GM12865 (cell line): ENCODE measurements at regions not wholly inside any gene's neighbourhood (a gene's known extent, or its start where the extent isn't known, plus 50 kb on each side); places are given as distances from the start of the nearest gene placed in this dataset.
"Not testable (repeated sequence)": the region's sequence is repeated elsewhere in the genome, so short reads cannot be mapped to it uniquely, and the experiment has no call there.

Experiments used
- DNase-seq: peaks from one replicate; pipeline ENCODE4 v3.0.0; 2010; ENCODE audit warnings: low read depth
- H3K4me3 ChIP-seq: 2 replicates; pipeline ENCODE4 v1.5.1; 2011; ENCODE audit warnings: mild to moderate bottlenecking, low read depth, low read length, control low read depth
- CTCF ChIP-seq: IDR thresholded peaks from 2 replicates; pipeline ENCODE4 v1.5.1; 2011; ENCODE audit warnings: low read length, control low read depth, low read depth, inconsistent platforms; ENCODE audit not compliant: insufficient read depth; ENCODE audit errors: missing control alignments

GRCh38 chr2:8380566-8380965, 301.3 kb upstream of the ID2 start:
- no peak for TF ChIP-seq CTCF

DNA sequence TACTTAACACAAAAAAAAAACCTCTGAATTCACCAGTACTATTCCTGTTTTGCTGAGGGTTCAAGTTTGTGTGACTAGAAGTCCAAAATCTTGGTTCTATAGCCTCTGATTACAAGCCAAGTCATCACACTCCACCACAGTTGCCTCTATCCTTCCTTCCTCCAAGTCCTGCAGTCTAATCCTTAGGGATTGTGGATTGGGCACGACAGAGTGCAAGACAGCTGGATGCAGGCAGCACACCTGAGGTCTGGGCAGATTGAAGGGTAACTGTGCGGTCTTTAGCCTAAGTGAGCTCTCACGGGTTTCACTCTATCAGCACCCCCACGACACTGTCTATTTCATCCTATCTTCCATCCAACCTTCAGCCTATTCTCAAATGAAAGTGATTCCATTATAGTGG, 299.4 kb upstream of the ID2 start:
- no peak for DNase-seq
- no peak overlapping the region for H3K4me3 ChIP-seq
- no peak for TF ChIP-seq CTCF

More at GRCh38 chr2:8380566-8380965, 301.3 kb upstream of the ID2 start:
- H3K4me3 ChIP-seq = no peak overlapping the region
- peak; percentile 45 for DNase-seq

- DNase-seq, H3K4me3 ChIP-seq: not testable (repeated sequence)
Measured at GRCh38 chr2:8386748-8387147, 295.1 kb upstream of the ID2 start.

GRCh38 chr2:8388781-8389180, 293.1 kb upstream of the ID2 start:
- TF ChIP-seq CTCF = no peak
- peak; percentile 35 for DNase-seq
- no peak overlapping the region for H3K4me3 ChIP-seq

DNA sequence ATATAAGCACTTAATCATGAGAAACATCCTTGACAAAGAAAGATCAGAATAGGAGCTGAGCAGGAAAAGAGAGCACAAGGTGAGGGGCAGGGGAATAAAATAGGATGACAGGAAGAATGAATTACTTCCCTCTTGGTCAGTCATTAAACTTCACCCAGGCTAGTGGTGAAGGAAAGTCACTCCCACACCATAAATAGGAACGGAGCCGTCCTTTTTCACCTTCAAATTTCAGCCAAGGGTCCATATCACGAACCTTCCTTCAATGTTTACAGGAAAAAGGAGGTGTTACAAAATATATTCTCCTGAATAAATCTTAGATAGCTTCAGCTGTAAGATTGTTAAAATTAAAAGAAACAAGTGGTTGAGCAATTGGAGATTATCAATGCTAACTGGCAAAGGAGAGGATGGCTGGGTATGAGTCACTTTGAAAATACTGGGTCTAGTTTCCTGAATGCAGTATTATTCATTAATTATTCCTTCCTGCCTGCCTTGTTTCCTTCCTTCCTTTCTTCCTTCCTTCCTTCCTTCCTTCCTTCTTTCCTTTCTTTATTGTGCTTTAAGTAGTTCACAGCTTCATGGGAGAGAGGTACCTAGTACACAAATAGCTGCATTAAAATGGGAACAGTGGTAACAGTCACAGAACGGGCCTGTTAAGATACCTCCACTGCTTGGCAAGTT, 292.3 kb upstream of the ID2 start:
- H3K4me3 ChIP-seq = no peak overlapping the region
- no peak for DNase-seq

GRCh38 chr2:8391126-8391525, 290.7 kb upstream of the ID2 start:
- no peak for TF ChIP-seq CTCF
- no peak overlapping the region for H3K4me3 ChIP-seq
- DNase-seq = no peak

More for the DNA sequence above, 292.3 kb upstream of the ID2 start:
- TF ChIP-seq CTCF = no peak

- DNase-seq = no peak
- no peak for TF ChIP-seq CTCF
- H3K4me3 ChIP-seq = no peak overlapping the region
Measured at GRCh38 chr2:8391584-8391983, 290.3 kb upstream of the ID2 start.
